ENCODE measurements at regions not wholly inside any gene's neighbourhood (a gene's known extent, or its start where the extent isn't known, plus 50 kb on each side); places are given as distances from the start of the nearest gene placed in this dataset.
"Not testable (repeated sequence)": the region's sequence is repeated elsewhere in the genome, so short reads cannot be mapped to it uniquely, and the experiment has no call there.

DNA sequence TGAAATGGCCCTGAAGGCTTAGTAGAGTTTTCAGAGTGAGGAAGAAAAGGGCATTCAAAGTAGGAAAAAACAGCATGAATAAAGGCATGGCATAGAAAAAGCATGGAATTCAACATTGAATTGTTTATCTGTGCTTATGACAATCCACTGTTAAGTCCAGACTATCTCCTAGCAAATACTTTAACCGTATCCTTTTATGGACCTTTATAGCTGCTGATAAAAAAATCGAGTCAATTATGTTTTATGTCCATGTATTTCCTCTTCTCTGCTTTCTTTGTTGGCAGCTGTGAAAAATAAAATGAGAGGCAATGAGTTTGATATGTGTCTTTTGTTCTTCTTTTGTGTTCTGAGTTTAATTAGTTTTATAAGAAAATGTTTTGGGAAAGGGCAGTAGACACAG lies 70.4 kb downstream of the TDRD15 start:
- Histone ChIP-seq H3K4me1 (ENCODE audit: control insufficient read depth, insufficient read depth, low read length) (no peaks in the 10 kb centered on the region), H3K36me3 (ENCODE audit: control insufficient read depth, insufficient read depth, low read length) (no peaks in the 10 kb centered on the region), H3K27ac (ENCODE audit: low read depth, low read length) (no peak overlapping the region), H3K4me3 (ENCODE audit: low read length) (no peak overlapping the region), H3K27me3 (ENCODE audit: control insufficient read depth, insufficient read depth, low read length) (no peaks in the 10 kb centered on the region), H3K9ac (ENCODE audit: low read length) (no peak overlapping the region)

DNA sequence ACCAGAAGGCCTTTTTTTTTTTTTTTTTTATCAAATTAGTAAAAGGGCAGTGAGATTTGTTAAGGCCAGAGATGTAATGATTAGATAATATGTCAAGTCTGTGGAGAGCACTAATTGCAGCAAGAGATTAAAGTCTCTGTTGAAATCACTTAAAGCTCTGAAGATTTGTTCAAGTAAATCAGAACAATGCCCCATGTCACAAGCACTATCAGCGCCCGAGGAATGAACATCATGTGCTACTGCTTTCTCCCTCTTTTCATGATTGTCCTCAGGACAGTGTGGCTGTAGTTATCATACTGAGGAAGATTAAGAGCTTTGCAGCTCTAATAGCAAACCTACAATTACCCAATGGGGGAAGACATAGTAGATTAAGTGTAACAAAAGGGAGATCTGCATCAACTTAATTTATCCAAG lies 71.1 kb downstream of the TDRD15 start:
- H3K4me1 ChIP-seq (ENCODE audit: control insufficient read depth, insufficient read depth, low read length), result no peaks in the 10 kb centered on the region
- no peak overlapping the region for H3K9ac ChIP-seq (ENCODE audit: low read length)
- no peaks in the 10 kb centered on the region for H3K27me3 ChIP-seq (ENCODE audit: control insufficient read depth, insufficient read depth, low read length)
- no peaks in the 10 kb centered on the region for H3K36me3 ChIP-seq (ENCODE audit: control insufficient read depth, insufficient read depth, low read length)
- H3K4me3 ChIP-seq (ENCODE audit: low read length), result no peak overlapping the region
- H3K27ac ChIP-seq (ENCODE audit: low read depth, low read length), result no peak overlapping the region

DNA sequence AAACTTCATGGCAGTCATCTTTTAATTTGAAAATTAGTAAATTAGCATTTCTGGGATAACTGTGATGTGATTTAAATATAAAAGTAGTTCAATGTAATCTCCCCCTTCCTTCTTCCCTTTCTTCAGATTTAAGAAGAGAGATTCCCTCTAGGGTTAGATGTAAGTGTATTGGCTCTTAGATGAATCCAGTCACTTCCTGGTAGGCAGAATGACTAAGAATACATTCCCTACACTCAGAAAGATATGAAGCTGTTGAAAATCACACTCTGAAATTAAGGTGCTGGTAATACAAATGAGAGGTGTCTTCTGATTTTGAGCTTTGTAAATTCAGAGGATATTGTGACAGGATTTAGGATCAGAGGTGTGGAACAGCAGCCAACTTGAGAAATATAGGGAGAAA lies 71.6 kb downstream of the TDRD15 start:
- no peaks in the 10 kb centered on the region for H3K36me3 ChIP-seq (ENCODE audit: control insufficient read depth, insufficient read depth, low read length)
- no peaks in the 10 kb centered on the region for H3K4me1 ChIP-seq (ENCODE audit: control insufficient read depth, insufficient read depth, low read length)
- H3K27me3 ChIP-seq (ENCODE audit: control insufficient read depth, insufficient read depth, low read length), result no peaks in the 10 kb centered on the region
- no peak overlapping the region for H3K4me3 ChIP-seq (ENCODE audit: low read length)
- H3K9ac ChIP-seq (ENCODE audit: low read length), result no peak overlapping the region
- no peak overlapping the region for H3K27ac ChIP-seq (ENCODE audit: low read depth, low read length)

DNA sequence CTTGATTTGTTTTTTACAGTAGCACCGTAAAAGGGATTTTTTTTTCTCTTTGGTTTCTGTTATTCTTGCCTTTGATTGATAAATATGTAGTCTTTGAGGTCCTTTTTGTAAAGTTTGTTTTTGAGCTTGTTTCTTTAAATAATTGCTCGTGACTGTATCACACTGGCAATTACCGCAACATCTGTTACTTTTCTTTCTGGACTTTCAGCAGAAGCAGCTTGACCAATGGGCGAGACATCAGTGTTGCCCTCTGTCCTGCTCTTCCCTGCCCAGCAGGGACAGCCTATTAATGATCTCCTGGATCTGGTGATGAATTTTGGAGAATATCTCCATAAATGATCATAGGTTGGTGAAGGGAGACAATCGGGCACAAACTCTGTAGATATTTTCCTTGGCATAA lies 74.9 kb downstream of the TDRD15 start:
- no peak overlapping the region for H3K27ac ChIP-seq (ENCODE audit: low read depth, low read length)

DNA sequence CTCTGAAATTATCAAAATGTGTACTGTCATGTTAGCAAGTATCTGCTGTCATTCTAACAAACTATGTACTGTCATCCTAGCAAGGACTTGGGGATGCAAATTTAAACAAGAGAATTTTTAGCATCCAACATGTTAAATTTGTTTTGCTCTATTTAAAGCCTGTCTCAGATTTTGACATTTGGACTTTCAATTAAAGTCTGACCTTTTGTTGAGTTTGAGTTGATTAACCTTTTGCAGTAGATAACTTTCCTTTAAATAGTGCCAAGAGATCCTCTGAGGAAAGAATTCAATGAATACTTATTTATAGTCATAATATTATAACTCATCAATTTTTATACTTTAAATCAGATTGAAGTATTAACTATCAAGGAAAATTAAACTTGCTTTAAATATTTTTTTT lies 80.2 kb downstream of the TDRD15 start:
- Histone ChIP-seq H3K36me3 (ENCODE audit: control insufficient read depth, insufficient read depth, low read length) (no peaks in the 10 kb centered on the region), H3K4me3 (ENCODE audit: low read length) (no peak overlapping the region), H3K9ac (ENCODE audit: low read length) (no peak overlapping the region), H3K4me1 (ENCODE audit: control insufficient read depth, insufficient read depth, low read length) (no peaks in the 10 kb centered on the region), H3K27me3 (ENCODE audit: control insufficient read depth, insufficient read depth, low read length) (no peaks in the 10 kb centered on the region), H3K27ac (ENCODE audit: low read depth, low read length) (no peak overlapping the region)

More for the DNA sequence above, 74.9 kb downstream of the TDRD15 start:
- Histone ChIP-seq H3K4me1 (ENCODE audit: control insufficient read depth, insufficient read depth, low read length) (no peaks in the 10 kb centered on the region), H3K4me3 (ENCODE audit: low read length) (no peak overlapping the region), H3K9ac (ENCODE audit: low read length) (no peak overlapping the region), H3K36me3 (ENCODE audit: control insufficient read depth, insufficient read depth, low read length) (no peaks in the 10 kb centered on the region), H3K27me3 (ENCODE audit: control insufficient read depth, insufficient read depth, low read length) (no peaks in the 10 kb centered on the region)

DNA sequence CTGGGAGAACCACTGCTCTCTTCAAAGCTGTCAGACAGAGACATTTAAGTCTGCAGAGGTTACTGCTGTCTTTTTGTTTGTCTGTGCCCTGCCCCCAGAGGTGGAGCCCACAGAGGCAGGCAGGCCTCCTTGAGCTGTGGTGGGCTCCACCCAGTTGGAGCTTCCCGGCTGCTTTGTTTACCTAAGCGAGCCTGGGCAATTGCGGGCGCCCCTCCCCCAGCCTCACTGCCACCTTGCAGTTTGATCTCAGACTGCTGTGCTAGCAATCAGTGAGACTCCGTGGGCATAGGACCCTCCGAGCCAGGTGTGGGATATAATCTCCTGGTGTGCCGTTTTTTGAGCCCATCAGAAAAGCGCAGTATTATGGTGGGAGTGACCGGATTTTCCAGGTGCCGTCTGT lies 90.3 kb downstream of the TDRD15 start:
- not testable (repeated sequence) for H3K36me3 ChIP-seq (ENCODE audit: control insufficient read depth, insufficient read depth, low read length); H3K27me3 ChIP-seq (ENCODE audit: control insufficient read depth, insufficient read depth, low read length); H3K4me3 ChIP-seq (ENCODE audit: low read length); H3K4me1 ChIP-seq (ENCODE audit: control insufficient read depth, insufficient read depth, low read length); H3K27ac ChIP-seq (ENCODE audit: low read depth, low read length); H3K9ac ChIP-seq (ENCODE audit: low read length)

DNA sequence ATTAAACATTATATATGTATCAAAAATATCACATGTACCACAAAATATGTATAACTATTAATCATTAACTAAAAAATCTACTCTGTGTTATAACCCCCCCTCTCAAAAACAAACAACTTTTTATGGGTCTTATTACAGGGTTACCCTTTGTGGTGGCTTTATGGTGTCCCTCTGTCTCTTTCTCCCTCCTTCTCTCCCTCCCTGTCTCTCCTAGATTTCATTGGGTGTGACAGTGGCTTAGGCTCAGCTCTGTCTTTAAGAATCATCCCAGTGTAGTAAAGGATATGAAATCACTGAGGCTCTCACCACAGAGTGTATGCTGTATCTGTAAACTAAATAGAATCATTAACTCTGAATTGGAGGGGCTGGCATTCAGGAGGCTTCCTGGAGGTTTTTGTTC lies 93.7 kb downstream of the TDRD15 start:
- Histone ChIP-seq H3K27me3 (ENCODE audit: control insufficient read depth, insufficient read depth, low read length) (no peaks in the 10 kb centered on the region), H3K27ac (ENCODE audit: low read depth, low read length) (no peak overlapping the region), H3K9ac (ENCODE audit: low read length) (no peak overlapping the region), H3K36me3 (ENCODE audit: control insufficient read depth, insufficient read depth, low read length) (no peaks in the 10 kb centered on the region), H3K4me1 (ENCODE audit: control insufficient read depth, insufficient read depth, low read length) (no peaks in the 10 kb centered on the region), H3K4me3 (ENCODE audit: low read length) (no peak overlapping the region)

DNA sequence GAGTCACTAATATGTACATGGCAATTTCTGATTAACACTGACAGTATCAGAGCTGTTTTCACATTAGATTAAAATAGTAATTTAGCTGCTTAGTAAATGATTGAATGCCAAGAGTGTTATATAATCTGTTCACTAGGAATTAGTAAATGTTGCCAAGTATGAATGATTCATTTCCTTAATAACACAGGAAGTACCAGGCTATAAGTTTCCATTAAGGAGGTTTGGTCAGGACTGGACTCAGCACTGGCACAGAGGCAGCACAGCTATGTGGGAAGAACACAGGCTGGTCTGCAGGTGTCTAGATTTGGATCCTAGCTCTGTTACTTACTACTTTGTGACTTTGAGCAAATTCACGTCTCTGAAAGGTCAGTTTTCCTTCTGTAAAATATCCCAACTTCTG lies 97.2 kb downstream of the TDRD15 start:
- no peak overlapping the region for H3K27ac ChIP-seq (ENCODE audit: low read depth, low read length)
- no peaks in the 10 kb centered on the region for H3K4me1 ChIP-seq (ENCODE audit: control insufficient read depth, insufficient read depth, low read length)
- H3K4me3 ChIP-seq (ENCODE audit: low read length), result no peak overlapping the region
- H3K36me3 ChIP-seq (ENCODE audit: control insufficient read depth, insufficient read depth, low read length), result no peaks in the 10 kb centered on the region
- no peaks in the 10 kb centered on the region for H3K27me3 ChIP-seq (ENCODE audit: control insufficient read depth, insufficient read depth, low read length)
- H3K9ac ChIP-seq (ENCODE audit: low read length), result no peak overlapping the region

DNA sequence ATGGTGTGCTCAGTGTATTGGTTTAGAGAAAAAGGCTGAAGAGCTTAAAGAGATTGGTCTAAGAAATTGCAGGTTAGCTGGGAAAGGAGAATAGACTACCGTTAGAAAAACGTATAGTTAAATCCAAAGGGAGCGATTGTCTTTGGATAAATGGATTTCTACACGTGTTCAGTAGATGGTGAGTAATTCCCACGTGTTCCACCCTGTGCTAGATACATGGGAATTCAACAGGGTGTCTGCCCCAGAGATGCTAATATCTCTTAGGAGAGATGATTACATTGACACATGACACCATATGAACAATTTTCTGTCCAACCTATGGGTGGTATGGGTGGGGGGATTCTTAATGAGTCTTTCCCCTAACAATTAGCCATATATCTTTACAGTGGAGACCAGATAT lies 99.8 kb downstream of the TDRD15 start:
- H3K9ac ChIP-seq (ENCODE audit: low read length), result no peak overlapping the region
- H3K4me3 ChIP-seq (ENCODE audit: low read length), result no peak overlapping the region
- H3K4me1 ChIP-seq (ENCODE audit: control insufficient read depth, insufficient read depth, low read length), result no peaks in the 10 kb centered on the region
- H3K27me3 ChIP-seq (ENCODE audit: control insufficient read depth, insufficient read depth, low read length), result no peaks in the 10 kb centered on the region
- no peaks in the 10 kb centered on the region for H3K36me3 ChIP-seq (ENCODE audit: control insufficient read depth, insufficient read depth, low read length)
- H3K27ac ChIP-seq (ENCODE audit: low read depth, low read length), result no peak overlapping the region

DNA sequence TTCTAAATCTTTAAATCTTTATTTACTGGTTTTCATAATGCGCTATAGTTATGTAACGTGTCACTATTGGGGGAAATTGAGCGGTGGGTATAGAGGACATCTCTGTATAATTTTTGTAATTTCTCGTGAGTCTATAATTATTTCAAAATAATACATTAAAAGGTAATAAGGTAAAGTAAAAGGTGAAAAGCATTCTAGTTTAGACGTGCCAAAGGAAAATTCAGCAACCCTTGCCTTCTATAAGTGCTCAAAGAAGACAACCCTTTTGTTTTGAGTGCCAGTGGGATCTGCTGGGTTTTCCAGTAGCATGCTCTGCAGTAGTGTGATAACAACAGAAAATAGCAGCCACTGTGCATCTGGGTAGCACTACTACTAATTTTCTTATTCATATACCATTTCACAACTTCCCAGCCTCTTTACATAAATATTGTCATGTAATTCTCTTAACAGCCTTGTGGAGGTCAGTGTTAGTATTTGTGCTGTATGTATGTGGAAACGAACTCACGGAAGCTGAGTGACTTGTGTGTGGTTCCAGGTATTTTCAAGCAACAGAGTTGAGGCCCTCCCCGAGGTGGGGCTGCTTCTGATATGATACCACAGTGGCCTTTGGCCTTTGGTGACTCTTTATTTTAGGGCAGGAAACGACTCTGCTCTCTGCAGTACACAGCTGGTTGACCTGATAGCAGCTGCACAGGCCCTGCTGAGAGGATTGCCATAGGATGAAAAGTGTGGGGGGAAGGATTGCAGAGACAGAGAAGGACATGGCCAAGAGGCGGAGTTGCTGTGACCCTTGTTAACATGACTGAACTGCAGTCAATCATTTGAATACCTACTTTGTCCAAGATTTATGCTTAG lies 104.5 kb downstream of the TDRD15 start:
- H3K27ac ChIP-seq (ENCODE audit: low read depth, low read length), result no peak overlapping the region
- H3K4me1 ChIP-seq (ENCODE audit: control insufficient read depth, insufficient read depth, low read length), result peaks cover 2% of the 10 kb centered on the region
- H3K36me3 ChIP-seq (ENCODE audit: control insufficient read depth, insufficient read depth, low read length), result no peaks in the 10 kb centered on the region
- no peaks in the 10 kb centered on the region for H3K27me3 ChIP-seq (ENCODE audit: control insufficient read depth, insufficient read depth, low read length)
- no peak overlapping the region for H3K4me3 ChIP-seq (ENCODE audit: low read length)
- no peak overlapping the region for H3K9ac ChIP-seq (ENCODE audit: low read length)

DNA sequence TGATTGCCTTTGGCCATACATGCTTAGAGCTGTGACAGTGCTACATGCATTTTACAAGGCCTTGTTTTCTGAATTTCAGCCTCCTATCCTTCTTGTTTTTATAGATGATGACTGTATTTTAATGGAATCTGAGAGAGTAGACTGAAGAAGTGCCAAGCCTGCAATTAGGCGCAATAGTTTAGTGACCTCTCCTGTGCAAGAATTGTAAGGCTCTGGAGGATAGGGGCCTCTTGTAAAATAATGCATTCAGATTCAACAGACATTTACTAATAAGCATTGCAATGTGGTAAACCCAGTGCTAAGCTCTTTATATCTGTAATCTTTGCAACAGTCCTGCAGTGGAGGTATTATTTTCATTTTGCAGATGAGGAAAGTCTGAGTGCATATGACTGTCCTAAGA lies 105.5 kb downstream of the TDRD15 start:
- H3K4me3 ChIP-seq (ENCODE audit: low read length), result no peak overlapping the region
- peaks cover 2% of the 10 kb centered on the region for H3K4me1 ChIP-seq (ENCODE audit: control insufficient read depth, insufficient read depth, low read length)
- H3K9ac ChIP-seq (ENCODE audit: low read length), result no peak overlapping the region
- no peaks in the 10 kb centered on the region for H3K27me3 ChIP-seq (ENCODE audit: control insufficient read depth, insufficient read depth, low read length)
- H3K36me3 ChIP-seq (ENCODE audit: control insufficient read depth, insufficient read depth, low read length), result no peaks in the 10 kb centered on the region
- H3K27ac ChIP-seq (ENCODE audit: low read depth, low read length), result no peak overlapping the region

DNA sequence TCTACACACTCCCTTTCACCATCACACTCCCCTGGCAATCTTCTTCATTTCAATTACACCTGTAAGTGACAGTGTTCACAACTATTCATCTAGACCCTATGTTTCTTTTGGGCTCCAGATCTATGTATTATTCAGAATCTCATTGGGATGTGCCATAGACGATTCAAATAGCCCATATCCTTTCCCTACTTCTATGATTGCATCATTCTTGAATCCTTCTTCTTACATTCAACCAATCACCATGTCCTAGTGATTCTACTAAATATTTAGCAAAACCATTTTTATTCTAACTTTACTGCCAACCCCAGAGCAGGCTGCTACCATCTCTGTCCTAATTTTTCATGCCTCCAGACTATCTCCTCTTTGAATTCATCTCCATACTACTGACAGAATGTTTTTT lies 106.4 kb downstream of the TDRD15 start:
- Histone ChIP-seq H3K4me1 (ENCODE audit: control insufficient read depth, insufficient read depth, low read length) (peaks cover 2% of the 10 kb centered on the region), H3K36me3 (ENCODE audit: control insufficient read depth, insufficient read depth, low read length) (no peaks in the 10 kb centered on the region), H3K27ac (ENCODE audit: low read depth, low read length) (no peak overlapping the region), H3K9ac (ENCODE audit: low read length) (no peak overlapping the region), H3K4me3 (ENCODE audit: low read length) (no peak overlapping the region), H3K27me3 (ENCODE audit: control insufficient read depth, insufficient read depth, low read length) (no peaks in the 10 kb centered on the region)

DNA sequence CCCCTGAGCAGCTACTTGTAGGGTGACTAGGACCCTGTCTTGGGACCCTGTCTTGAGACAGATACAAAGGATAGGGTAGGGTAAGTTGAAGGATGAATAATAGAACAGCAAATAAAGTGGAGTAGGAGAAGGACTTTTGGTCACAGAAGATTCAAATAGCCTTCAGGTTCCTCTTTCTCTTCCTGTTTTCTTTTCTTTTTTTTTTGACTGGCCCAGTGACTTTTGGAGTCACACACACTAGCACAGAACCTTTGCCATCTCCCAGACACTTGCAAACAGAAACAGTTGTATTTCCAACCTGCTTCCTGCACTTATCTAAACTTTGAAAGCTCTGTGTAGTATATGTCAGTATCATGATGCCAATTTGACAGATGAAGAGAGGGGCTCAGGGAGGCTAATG lies 108.2 kb downstream of the TDRD15 start:
- Histone ChIP-seq H3K36me3 (ENCODE audit: control insufficient read depth, insufficient read depth, low read length) (no peaks in the 10 kb centered on the region), H3K4me3 (ENCODE audit: low read length) (no peak overlapping the region), H3K9ac (ENCODE audit: low read length) (no peak overlapping the region), H3K4me1 (ENCODE audit: control insufficient read depth, insufficient read depth, low read length) (peaks cover 2% of the 10 kb centered on the region), H3K27ac (ENCODE audit: low read depth, low read length) (no peak overlapping the region), H3K27me3 (ENCODE audit: control insufficient read depth, insufficient read depth, low read length) (no peaks in the 10 kb centered on the region)

All from rectal smooth muscle tissue (tissue), 1 donor.